CD4-positive, alpha-beta T cell (primary cell): ENCODE measurements at regions not wholly inside any gene's neighbourhood (a gene's known extent, or its start where the extent isn't known, plus 50 kb on each side); places are given as distances from the start of the nearest gene placed in this dataset.

ENCODE experiments used
- ATAC-seq: fragments of 200-7000 bp; cut with Tn5 transposase; one replicate; pipeline ENCODE4 v1.10.0; 2022; ENCODE audit warnings: mild to moderate bottlenecking; ENCODE audit not compliant: poor library complexity
- CTCF ChIA-PET: fragments of 350-600 bp; sonication (Branson Sonifier 250); formaldehyde crosslinking; loops from one replicate; lab custom pipeline; 2021; ENCODE audit warnings: antibody characterized with exemption, inconsistent platforms; lab: Charles Lee
- POLR2A ChIA-PET: fragments of 350-600 bp; sonication (Branson Sonifier 250); formaldehyde crosslinking; loops from one replicate; lab custom pipeline; 2021; ENCODE audit warnings: antibody characterized with exemption, inconsistent platforms; lab: Charles Lee
- DNase-seq, 14 experiments: peaks; one replicate each; pipeline ENCODE4 v3.0.0-alpha.2; 2013 to 2020; ENCODE audit warnings: mixed read lengths in 2 of 14
- H3K27ac ChIP-seq, 2 donors: one replicate each; pipeline versions ENCODE4 v1.5.1 to v1.7.0; 2013; ENCODE audit warnings: low read length in 2 of 2, low read depth in 1 of 2, mild to moderate bottlenecking in 1 of 2
- H3K27me3 ChIP-seq, 2 experiments: 1 replicate in 1 of 2; 2 replicates in 1 of 2; pipeline versions ENCODE4 v1.6.1 to v1.7.0; 2013; ENCODE audit warnings: low read length in 2 of 2, control low read depth in 1 of 2, mild to moderate bottlenecking in 1 of 2, moderate library complexity in 1 of 2; ENCODE audit not compliant: insufficient read depth in 2 of 2, control insufficient read depth in 1 of 2
- H3K36me3 ChIP-seq: one replicate; pipeline ENCODE4 v1.6.1; 2013; ENCODE audit warnings: low read length, control low read depth; ENCODE audit not compliant: insufficient read depth
- H3K4me1 ChIP-seq: one replicate; pipeline ENCODE4 v1.6.1; 2013; ENCODE audit warnings: low read length, control low read depth; ENCODE audit not compliant: insufficient read depth
- H3K4me3 ChIP-seq: one replicate; pipeline ENCODE4 v1.5.1; 2013; ENCODE audit warnings: mild to moderate bottlenecking, low read length, moderate library complexity
- H3K9me3 ChIP-seq, 2 experiments: 1 replicate in 1 of 2; 2 replicates in 1 of 2; pipeline versions ENCODE4 v1.6.1 to v1.7.0; 2013; ENCODE audit warnings: low read length in 2 of 2, mild to moderate bottlenecking in 2 of 2, control low read depth in 1 of 2, moderate library complexity in 1 of 2; ENCODE audit not compliant: control insufficient read depth in 1 of 2, insufficient read depth in 1 of 2
- H3K27ac Mint-ChIP-seq: one replicate; pipeline ENCODE4 v1.8.0; 2020; ENCODE audit warnings: mixed read lengths
- H3K27me3 Mint-ChIP-seq: one replicate; pipeline ENCODE4 v1.8.0; 2021; ENCODE audit warnings: mixed read lengths
- H3K36me3 Mint-ChIP-seq: one replicate; pipeline ENCODE4 v1.8.0; 2021; ENCODE audit warnings: low read depth, mixed read lengths
- H3K4me1 Mint-ChIP-seq: one replicate; pipeline ENCODE4 v1.8.0; 2021; ENCODE audit warnings: low read depth, mixed read lengths
- H3K4me3 Mint-ChIP-seq: one replicate; pipeline ENCODE4 v1.8.0; 2020; ENCODE audit warnings: mild to moderate bottlenecking, mixed read lengths
- H3K9me3 Mint-ChIP-seq: one replicate; pipeline ENCODE4 v1.8.0; 2020; ENCODE audit warnings: mixed read lengths
- intact Hi-C, 2 experiments: fragments of 100-400 bp; cut with DNase I in 1 of 2; cut with micrococcal nuclease in 1 of 2; formaldehyde crosslinking; loops; one replicate each; pipeline versions ENCODE4 v1.15.1 to v1.9.0; 2023 to 2025; cut with DNase I, micrococcal nuclease
- TF ChIP-seq, protein P1 (sequence below): fragments of 200-600 bp; IDR thresholded peaks from one replicate; pipeline ENCODE4 v1.8.0; 2022; ENCODE audit warnings: antibody characterized with exemption, mild to moderate bottlenecking

DNA sequence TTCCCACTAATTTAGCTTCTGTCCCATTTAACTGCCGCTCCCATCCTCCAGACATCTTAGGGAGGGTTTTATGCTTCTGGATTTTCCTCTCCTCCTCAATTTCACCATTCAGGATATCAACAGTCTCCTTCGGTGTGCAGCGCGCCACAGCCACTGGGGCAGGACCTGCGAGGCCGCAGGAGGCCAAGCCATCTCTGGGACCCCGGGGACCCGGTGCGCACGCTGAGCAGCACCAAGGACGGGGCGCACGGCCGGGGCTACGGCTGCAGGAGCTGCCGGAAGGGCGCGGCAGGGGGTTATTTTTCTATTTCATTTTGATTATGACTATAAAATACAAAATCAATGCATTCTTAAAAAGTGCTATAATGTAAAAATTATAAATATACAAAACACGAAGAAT lies 1238.4 kb upstream of the NCAM2 start:
- ATAC-seq = no peak
- intact Hi-C loops = no loop called here
- ChIA-PET CTCF (no interaction called here), POLR2A (no interaction called here)
- no peak for DNase-seq
- TF ChIP-seq, protein P1, sequence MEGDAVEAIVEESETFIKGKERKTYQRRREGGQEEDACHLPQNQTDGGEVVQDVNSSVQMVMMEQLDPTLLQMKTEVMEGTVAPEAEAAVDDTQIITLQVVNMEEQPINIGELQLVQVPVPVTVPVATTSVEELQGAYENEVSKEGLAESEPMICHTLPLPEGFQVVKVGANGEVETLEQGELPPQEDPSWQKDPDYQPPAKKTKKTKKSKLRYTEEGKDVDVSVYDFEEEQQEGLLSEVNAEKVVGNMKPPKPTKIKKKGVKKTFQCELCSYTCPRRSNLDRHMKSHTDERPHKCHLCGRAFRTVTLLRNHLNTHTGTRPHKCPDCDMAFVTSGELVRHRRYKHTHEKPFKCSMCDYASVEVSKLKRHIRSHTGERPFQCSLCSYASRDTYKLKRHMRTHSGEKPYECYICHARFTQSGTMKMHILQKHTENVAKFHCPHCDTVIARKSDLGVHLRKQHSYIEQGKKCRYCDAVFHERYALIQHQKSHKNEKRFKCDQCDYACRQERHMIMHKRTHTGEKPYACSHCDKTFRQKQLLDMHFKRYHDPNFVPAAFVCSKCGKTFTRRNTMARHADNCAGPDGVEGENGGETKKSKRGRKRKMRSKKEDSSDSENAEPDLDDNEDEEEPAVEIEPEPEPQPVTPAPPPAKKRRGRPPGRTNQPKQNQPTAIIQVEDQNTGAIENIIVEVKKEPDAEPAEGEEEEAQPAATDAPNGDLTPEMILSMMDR = no peak
- no peaks in the 10 kb centered on the region for H3K4me1 Mint-ChIP-seq
- Histone ChIP-seq H3K27me3 (no peaks in the 10 kb centered on the region), H3K36me3 (no peaks in the 10 kb centered on the region), H3K9me3 (peaks cover 0 to 11% of the 10 kb centered on the region in 2 experiments), H3K27ac (no peak overlapping the region), H3K4me3 (no peak overlapping the region), H3K4me1 (no peaks in the 10 kb centered on the region)
- H3K27me3 Mint-ChIP-seq = no peaks in the 10 kb centered on the region
- no peak overlapping the region for H3K27ac Mint-ChIP-seq
- peaks cover 13% of the 10 kb centered on the region for H3K9me3 Mint-ChIP-seq
- no peaks in the 10 kb centered on the region for H3K36me3 Mint-ChIP-seq
- H3K4me3 Mint-ChIP-seq = no peak overlapping the region

DNA sequence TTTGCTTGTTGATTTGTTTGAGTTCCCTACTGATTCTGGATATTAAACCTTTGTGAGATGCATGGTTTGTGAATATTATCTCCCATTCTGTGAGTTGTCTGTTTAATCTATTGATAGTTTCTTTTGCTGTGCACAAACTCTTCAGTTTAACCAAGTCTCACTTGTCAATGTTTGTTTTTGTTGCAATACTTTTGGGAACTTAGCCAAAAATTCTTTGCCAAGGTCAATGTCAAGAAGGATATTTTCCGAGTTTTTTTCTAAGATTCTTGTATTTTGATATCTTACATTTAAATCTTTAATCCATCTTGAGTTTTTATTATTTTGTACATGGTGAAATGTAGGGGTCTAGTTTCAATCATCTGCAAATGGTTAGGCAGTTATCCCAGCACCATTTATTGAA lies 1230.7 kb upstream of the NCAM2 start:
- Mint-ChIP-seq H3K36me3 (no peaks in the 10 kb centered on the region), H3K27ac (no peak overlapping the region), H3K9me3 (peaks cover 8% of the 10 kb centered on the region), H3K27me3 (no peaks in the 10 kb centered on the region), H3K4me3 (no peak overlapping the region), H3K4me1 (no peaks in the 10 kb centered on the region)
- CTCF ChIA-PET = no interaction called here
- no peaks in the 10 kb centered on the region for H3K27me3 ChIP-seq
- H3K4me1 ChIP-seq = no peaks in the 10 kb centered on the region
- H3K36me3 ChIP-seq = no peaks in the 10 kb centered on the region
- H3K9me3 ChIP-seq = peaks cover 0 to 11% of the 10 kb centered on the region in 2 experiments
- H3K27ac ChIP-seq = no peak overlapping the region
- TF ChIP-seq, protein P1 = no peak
- no peak overlapping the region for H3K4me3 ChIP-seq
- intact Hi-C loops = no loop called here
- ATAC-seq (no peak), DNase-seq (no peak)
- POLR2A ChIA-PET = no interaction called here

DNA sequence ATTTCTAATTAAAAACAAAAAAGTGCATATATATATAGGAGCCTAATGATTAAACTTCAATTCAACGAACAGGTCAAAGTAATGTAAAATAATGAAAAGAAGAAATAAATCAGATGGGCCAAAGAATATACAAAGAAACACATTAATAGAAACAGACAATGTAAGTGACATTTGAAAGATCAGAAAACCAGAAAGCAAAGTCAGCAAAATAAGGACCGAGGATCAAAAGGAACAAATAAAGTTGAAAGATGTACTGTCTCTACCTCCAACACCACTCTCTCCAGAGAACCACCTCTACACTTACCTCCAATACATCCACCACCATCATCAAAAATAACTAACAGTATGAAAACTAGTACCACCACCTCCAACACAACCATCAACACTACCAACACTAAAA lies 1226.3 kb upstream of the NCAM2 start:
- no peak for ATAC-seq
- H3K4me3 Mint-ChIP-seq = no peak overlapping the region

More for the DNA sequence above, 1226.3 kb upstream of the NCAM2 start:
- CTCF ChIA-PET = no interaction called here
- Histone ChIP-seq H3K27me3 (no peaks in the 10 kb centered on the region), H3K36me3 (no peaks in the 10 kb centered on the region), H3K4me3 (no peak overlapping the region), H3K27ac (no peak overlapping the region), H3K4me1 (no peaks in the 10 kb centered on the region), H3K9me3 (peaks cover 0 to 5% of the 10 kb centered on the region in 2 experiments)
- no peak overlapping the region for H3K27ac Mint-ChIP-seq
- intact Hi-C loops = no loop called here
- H3K9me3 Mint-ChIP-seq = peaks cover 5% of the 10 kb centered on the region
- DNase-seq = no peak
- POLR2A ChIA-PET = no interaction called here
- H3K36me3 Mint-ChIP-seq = no peaks in the 10 kb centered on the region
- no peaks in the 10 kb centered on the region for H3K27me3 Mint-ChIP-seq
- no peaks in the 10 kb centered on the region for H3K4me1 Mint-ChIP-seq
- TF ChIP-seq, protein P1 = no peak
